ENCODE measurements at regions not wholly inside any gene's neighbourhood (a gene's known extent, or its start where the extent isn't known, plus 50 kb on each side); places are given as distances from the start of the nearest gene placed in this dataset.
A peak's percentile ranks its signal among the peaks of the same experiment; 100 is the strongest.

GRCh38 chr2:47271054-47272000 is 95.0 kb upstream of the CALM2 start:
- intact Hi-C loops (cut with DNase I) = no loop called here
- H3K27ac ChIP-seq = peak overlapping the region in 4 of 5 donors; percentile 50 to 97 (median 90)
- H3K36me3 ChIP-seq (replicated peaks in 1 of 2) = no peaks in the 10 kb centered on the region
- TF ChIP-seq POLR2A (IDR thresholded peaks at IDR 0.05) = no peak
- H3K4me3 ChIP-seq = no peak overlapping the region
- no peak for DNase-seq
- WGBS, 4 donors = 90 to 94% (median 91%) methylated on average over 9 of the region's 9 CpGs
- no peaks in the 10 kb centered on the region for H3K27me3 ChIP-seq
- no peaks in the 10 kb centered on the region for H3K9me3 ChIP-seq (replicated peaks in 1 of 3)
- peaks cover 31 to 49% of the 10 kb centered on the region in 2 donors for H3K4me1 ChIP-seq (replicated peaks in 1 of 2)

GRCh38 chr2:47270421-47270820 is 94.1 kb upstream of the CALM2 start:
- DNase-seq = peak in 3 of 7 donors; percentile 19 to 68 (median 39)
- Histone ChIP-seq H3K4me3 (no peak overlapping the region), H3K27ac (peak overlapping the region in 1 of 5 donors; percentile 86), H3K9me3 (replicated peaks in 1 of 3) (no peaks in the 10 kb centered on the region), H3K4me1 (replicated peaks in 1 of 2) (peaks cover 31 to 47% of the 10 kb centered on the region in 2 donors), H3K36me3 (replicated peaks in 1 of 2) (no peaks in the 10 kb centered on the region), H3K27me3 (no peaks in the 10 kb centered on the region)
- WGBS, 4 donors = 64 to 73% (median 71%) methylated on average over 5 of the region's 5 CpGs
- intact Hi-C loops (cut with DNase I) = no loop called here
- TF ChIP-seq, protein P1, sequence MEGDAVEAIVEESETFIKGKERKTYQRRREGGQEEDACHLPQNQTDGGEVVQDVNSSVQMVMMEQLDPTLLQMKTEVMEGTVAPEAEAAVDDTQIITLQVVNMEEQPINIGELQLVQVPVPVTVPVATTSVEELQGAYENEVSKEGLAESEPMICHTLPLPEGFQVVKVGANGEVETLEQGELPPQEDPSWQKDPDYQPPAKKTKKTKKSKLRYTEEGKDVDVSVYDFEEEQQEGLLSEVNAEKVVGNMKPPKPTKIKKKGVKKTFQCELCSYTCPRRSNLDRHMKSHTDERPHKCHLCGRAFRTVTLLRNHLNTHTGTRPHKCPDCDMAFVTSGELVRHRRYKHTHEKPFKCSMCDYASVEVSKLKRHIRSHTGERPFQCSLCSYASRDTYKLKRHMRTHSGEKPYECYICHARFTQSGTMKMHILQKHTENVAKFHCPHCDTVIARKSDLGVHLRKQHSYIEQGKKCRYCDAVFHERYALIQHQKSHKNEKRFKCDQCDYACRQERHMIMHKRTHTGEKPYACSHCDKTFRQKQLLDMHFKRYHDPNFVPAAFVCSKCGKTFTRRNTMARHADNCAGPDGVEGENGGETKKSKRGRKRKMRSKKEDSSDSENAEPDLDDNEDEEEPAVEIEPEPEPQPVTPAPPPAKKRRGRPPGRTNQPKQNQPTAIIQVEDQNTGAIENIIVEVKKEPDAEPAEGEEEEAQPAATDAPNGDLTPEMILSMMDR (IDR thresholded peaks at IDR 0.05) = no peak
- TF ChIP-seq POLR2A (IDR thresholded peaks at IDR 0.05) = no peak

DNA sequence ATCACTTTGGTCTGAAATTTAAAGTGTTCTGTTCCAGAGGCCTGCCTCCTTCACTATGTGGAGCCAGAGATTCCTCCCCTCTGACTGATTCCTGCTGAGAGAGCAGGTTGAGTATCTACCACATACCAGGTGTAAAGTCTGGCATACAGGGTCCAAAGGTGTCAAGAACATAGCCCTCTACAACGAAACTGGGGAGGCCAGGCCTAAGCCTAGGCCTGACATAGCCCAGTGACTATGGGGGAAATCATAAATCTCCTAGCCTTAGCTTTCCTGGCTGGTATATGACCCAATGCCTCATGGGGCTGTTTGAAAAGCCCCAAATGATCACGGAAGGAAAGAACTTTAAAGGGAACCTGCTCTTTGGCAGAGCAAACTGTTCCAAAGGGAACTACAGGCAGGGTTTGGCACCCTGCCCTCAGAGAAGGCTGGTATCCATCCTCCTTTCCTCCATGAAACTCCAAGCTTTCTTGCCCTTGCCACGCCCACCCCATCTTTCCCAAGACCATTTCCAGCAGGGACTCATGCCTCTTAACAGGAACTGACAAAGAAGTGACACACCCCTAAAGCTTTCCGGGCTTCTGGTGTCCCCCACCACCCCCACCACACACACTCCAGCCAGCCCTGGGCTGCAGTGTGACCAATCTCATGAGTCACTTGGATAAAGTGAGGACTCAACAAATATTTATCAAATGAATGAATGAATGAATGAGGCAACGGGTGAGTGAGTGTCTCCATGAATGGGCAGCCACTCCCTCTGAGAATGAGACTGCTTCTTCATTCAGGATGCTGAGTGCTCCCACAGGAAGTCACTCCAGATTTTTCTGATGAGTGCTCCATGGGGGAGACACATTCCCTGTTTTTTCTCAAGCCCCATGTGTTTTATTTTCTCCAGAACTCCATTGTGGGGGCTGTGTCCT is 93.3 kb upstream of the CALM2 start:
- Histone ChIP-seq H3K4me1 (replicated peaks in 1 of 2) (peaks cover 23 to 38% of the 10 kb centered on the region in 2 donors), H3K4me3 (no peak overlapping the region), H3K9me3 (replicated peaks in 1 of 3) (no peaks in the 10 kb centered on the region), H3K36me3 (replicated peaks in 1 of 2) (no peaks in the 10 kb centered on the region), H3K27me3 (no peaks in the 10 kb centered on the region), H3K27ac (peak overlapping the region; percentile 31 to 86 (median 78))
- intact Hi-C loops (cut with DNase I) = loop anchor here in 1 of 2 donors (10.0 kb wide), 1 partner anchor 265 kb away; no protein-coding TSS in a partner anchor
- peak; percentile 32 to 90 (median 76) for DNase-seq
- WGBS, 4 donors = 41 to 46% (median 43%) methylated on average over 5 of the region's 5 CpGs
- no peak for TF ChIP-seq POLR2A (IDR thresholded peaks at IDR 0.05)
- TF ChIP-seq, protein P1 (IDR thresholded peaks at IDR 0.05) = no peak

GRCh38 chr2:47267711-47268086 is 91.4 kb upstream of the CALM2 start:
- intact Hi-C loops (cut with DNase I) = loop anchor here in 1 of 2 donors (10.0 kb wide), 1 partner anchor 263 kb away; no protein-coding TSS in a partner anchor
- no peaks in the 10 kb centered on the region for H3K36me3 ChIP-seq (replicated peaks in 1 of 2)
- H3K27me3 ChIP-seq = no peaks in the 10 kb centered on the region
- 78 to 97% (median 96%) methylated on average over 4 to 5 of the region's 5 CpGs for WGBS, 4 donors
- DNase-seq = no peak
- TF ChIP-seq POLR2A (IDR thresholded peaks at IDR 0.05) = no peak
- TF ChIP-seq, protein P1 (IDR thresholded peaks at IDR 0.05) = no peak
- peaks cover 6 to 21% of the 10 kb centered on the region in 2 donors for H3K4me1 ChIP-seq (replicated peaks in 1 of 2)
- no peak overlapping the region for H3K4me3 ChIP-seq
- no peaks in the 10 kb centered on the region for H3K9me3 ChIP-seq (replicated peaks in 1 of 3)
- no peak overlapping the region for H3K27ac ChIP-seq

Measured in adrenal gland (tissue), 9 donors.